Ovary (tissue), 3 donors: ENCODE measurements at regions not wholly inside any gene's neighbourhood (a gene's known extent, or its start where the extent isn't known, plus 50 kb on each side); places are given as distances from the start of the nearest gene placed in this dataset.

Experiments
- EP300 ChIP-seq: sonication (generic); formaldehyde crosslinking; IDR thresholded peaks from one replicate; pipeline ENCODE4 v1.6.1; 2017; ENCODE audit warnings: antibody characterized with exemption
- POLR2A ChIP-seq: fragments of 450-650 bp; IDR thresholded peaks from one replicate; pipeline ENCODE4 v1.6.1; 2017; ENCODE audit warnings: antibody characterized with exemption, mild to moderate bottlenecking, moderate library complexity
- TF ChIP-seq, protein P1 (sequence below), 3 donors: fragments of 450-650 bp in 2 of 3; fragments of 200-600 bp in 1 of 3; IDR thresholded peaks; one replicate each; pipeline versions ENCODE4 v1.5.1 to v1.8.0; 2016 to 2022; ENCODE audit warnings: antibody characterized with exemption in 3 of 3, mild to moderate bottlenecking in 1 of 3
- donor health status: DM: no; HTN: no; CAD: no.

- TF ChIP-seq, protein P1, sequence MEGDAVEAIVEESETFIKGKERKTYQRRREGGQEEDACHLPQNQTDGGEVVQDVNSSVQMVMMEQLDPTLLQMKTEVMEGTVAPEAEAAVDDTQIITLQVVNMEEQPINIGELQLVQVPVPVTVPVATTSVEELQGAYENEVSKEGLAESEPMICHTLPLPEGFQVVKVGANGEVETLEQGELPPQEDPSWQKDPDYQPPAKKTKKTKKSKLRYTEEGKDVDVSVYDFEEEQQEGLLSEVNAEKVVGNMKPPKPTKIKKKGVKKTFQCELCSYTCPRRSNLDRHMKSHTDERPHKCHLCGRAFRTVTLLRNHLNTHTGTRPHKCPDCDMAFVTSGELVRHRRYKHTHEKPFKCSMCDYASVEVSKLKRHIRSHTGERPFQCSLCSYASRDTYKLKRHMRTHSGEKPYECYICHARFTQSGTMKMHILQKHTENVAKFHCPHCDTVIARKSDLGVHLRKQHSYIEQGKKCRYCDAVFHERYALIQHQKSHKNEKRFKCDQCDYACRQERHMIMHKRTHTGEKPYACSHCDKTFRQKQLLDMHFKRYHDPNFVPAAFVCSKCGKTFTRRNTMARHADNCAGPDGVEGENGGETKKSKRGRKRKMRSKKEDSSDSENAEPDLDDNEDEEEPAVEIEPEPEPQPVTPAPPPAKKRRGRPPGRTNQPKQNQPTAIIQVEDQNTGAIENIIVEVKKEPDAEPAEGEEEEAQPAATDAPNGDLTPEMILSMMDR (IDR thresholded peaks at IDR 0.05), result no peak
- TF ChIP-seq EP300, result no peak
- TF ChIP-seq POLR2A, result no peak
Measured at GRCh38 chr4:182042945-182043344, 200.3 kb upstream of the TENM3 start.
